ENCODE measurements at regions not wholly inside any gene's neighbourhood (a gene's known extent, or its start where the extent isn't known, plus 50 kb on each side); places are given as distances from the start of the nearest gene placed in this dataset.

DNA sequence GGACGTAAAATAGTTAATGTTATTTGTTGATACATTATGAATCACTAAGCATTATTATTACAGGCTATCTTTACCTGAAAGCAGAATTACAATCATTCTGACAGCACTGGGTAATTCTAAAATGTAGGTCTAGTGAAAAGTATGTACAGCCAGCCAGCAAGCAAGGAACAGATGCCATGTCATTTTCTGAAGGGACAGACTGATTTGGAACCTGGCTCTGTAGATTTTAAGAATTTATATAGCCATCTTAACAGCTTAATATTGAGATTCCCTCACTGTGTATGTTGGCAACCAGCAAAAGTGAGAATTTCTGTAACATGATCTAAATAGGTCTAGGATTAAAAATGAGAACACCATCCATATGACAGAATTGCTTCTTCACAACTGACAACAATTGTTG is 359.4 kb downstream of the ZIC4 start:
- H3K4me2 ChIP-seq, result no peak overlapping the region
- no peak overlapping the region for H3K27ac Mint-ChIP-seq
- DNase-seq (ENCODE audit: low spot score), result no peak
- H3K27me3 ChIP-seq (ENCODE audit: insufficient read depth), result no peaks in the 10 kb centered on the region
- H3K36me3 ChIP-seq (ENCODE audit: insufficient read depth), result no peaks in the 10 kb centered on the region
- H3K9me2 ChIP-seq (ENCODE audit: insufficient read depth), result peaks cover 8% of the 10 kb centered on the region; the same call in 1 of the 2 replicates
- no peak overlapping the region for H3K4me3 ChIP-seq
- no peak overlapping the region for H3K27ac ChIP-seq (ENCODE audit: low read depth)
- H3K4me1 Mint-ChIP-seq, result no peaks in the 10 kb centered on the region
- no peak for ATAC-seq
- no peaks in the 10 kb centered on the region for H3K27me3 Mint-ChIP-seq (ENCODE audit: insufficient read depth, low read depth, poor library complexity)
- H2AFZ ChIP-seq, result no peak overlapping the region
- no peaks in the 10 kb centered on the region for H3K9me3 Mint-ChIP-seq
- TF ChIP-seq POLR2AphosphoS5 (IDR thresholded peaks at IDR 0.05; ENCODE audit: low read depth) (no peak), ZNF331 (CRISPR knock-in tag; IDR thresholded peaks at IDR 0.05; ENCODE audit: low read depth) (no peak), NANOG (IDR thresholded peaks at IDR 0.05; ENCODE audit: borderline replicate concordance) (no peak), JUNB (IDR thresholded peaks at IDR 0.05; ENCODE audit: unreplicated experiment) (no peak), EZH2phosphoT487 (IDR thresholded peaks at IDR 0.05; ENCODE audit: unreplicated experiment) (no peak), STAT1 (IDR thresholded peaks at IDR 0.05; ENCODE audit: unreplicated experiment) (no peak), ZNF114 (CRISPR knock-in tag; IDR thresholded peaks at IDR 0.05) (no peak)
- TF ChIP-seq, protein P1, sequence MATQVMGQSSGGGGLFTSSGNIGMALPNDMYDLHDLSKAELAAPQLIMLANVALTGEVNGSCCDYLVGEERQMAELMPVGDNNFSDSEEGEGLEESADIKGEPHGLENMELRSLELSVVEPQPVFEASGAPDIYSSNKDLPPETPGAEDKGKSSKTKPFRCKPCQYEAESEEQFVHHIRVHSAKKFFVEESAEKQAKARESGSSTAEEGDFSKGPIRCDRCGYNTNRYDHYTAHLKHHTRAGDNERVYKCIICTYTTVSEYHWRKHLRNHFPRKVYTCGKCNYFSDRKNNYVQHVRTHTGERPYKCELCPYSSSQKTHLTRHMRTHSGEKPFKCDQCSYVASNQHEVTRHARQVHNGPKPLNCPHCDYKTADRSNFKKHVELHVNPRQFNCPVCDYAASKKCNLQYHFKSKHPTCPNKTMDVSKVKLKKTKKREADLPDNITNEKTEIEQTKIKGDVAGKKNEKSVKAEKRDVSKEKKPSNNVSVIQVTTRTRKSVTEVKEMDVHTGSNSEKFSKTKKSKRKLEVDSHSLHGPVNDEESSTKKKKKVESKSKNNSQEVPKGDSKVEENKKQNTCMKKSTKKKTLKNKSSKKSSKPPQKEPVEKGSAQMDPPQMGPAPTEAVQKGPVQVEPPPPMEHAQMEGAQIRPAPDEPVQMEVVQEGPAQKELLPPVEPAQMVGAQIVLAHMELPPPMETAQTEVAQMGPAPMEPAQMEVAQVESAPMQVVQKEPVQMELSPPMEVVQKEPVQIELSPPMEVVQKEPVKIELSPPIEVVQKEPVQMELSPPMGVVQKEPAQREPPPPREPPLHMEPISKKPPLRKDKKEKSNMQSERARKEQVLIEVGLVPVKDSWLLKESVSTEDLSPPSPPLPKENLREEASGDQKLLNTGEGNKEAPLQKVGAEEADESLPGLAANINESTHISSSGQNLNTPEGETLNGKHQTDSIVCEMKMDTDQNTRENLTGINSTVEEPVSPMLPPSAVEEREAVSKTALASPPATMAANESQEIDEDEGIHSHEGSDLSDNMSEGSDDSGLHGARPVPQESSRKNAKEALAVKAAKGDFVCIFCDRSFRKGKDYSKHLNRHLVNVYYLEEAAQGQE (IDR thresholded peaks at IDR 0.05; ENCODE audit: unreplicated experiment), result no peak
- TF ChIP-seq, protein P2, sequence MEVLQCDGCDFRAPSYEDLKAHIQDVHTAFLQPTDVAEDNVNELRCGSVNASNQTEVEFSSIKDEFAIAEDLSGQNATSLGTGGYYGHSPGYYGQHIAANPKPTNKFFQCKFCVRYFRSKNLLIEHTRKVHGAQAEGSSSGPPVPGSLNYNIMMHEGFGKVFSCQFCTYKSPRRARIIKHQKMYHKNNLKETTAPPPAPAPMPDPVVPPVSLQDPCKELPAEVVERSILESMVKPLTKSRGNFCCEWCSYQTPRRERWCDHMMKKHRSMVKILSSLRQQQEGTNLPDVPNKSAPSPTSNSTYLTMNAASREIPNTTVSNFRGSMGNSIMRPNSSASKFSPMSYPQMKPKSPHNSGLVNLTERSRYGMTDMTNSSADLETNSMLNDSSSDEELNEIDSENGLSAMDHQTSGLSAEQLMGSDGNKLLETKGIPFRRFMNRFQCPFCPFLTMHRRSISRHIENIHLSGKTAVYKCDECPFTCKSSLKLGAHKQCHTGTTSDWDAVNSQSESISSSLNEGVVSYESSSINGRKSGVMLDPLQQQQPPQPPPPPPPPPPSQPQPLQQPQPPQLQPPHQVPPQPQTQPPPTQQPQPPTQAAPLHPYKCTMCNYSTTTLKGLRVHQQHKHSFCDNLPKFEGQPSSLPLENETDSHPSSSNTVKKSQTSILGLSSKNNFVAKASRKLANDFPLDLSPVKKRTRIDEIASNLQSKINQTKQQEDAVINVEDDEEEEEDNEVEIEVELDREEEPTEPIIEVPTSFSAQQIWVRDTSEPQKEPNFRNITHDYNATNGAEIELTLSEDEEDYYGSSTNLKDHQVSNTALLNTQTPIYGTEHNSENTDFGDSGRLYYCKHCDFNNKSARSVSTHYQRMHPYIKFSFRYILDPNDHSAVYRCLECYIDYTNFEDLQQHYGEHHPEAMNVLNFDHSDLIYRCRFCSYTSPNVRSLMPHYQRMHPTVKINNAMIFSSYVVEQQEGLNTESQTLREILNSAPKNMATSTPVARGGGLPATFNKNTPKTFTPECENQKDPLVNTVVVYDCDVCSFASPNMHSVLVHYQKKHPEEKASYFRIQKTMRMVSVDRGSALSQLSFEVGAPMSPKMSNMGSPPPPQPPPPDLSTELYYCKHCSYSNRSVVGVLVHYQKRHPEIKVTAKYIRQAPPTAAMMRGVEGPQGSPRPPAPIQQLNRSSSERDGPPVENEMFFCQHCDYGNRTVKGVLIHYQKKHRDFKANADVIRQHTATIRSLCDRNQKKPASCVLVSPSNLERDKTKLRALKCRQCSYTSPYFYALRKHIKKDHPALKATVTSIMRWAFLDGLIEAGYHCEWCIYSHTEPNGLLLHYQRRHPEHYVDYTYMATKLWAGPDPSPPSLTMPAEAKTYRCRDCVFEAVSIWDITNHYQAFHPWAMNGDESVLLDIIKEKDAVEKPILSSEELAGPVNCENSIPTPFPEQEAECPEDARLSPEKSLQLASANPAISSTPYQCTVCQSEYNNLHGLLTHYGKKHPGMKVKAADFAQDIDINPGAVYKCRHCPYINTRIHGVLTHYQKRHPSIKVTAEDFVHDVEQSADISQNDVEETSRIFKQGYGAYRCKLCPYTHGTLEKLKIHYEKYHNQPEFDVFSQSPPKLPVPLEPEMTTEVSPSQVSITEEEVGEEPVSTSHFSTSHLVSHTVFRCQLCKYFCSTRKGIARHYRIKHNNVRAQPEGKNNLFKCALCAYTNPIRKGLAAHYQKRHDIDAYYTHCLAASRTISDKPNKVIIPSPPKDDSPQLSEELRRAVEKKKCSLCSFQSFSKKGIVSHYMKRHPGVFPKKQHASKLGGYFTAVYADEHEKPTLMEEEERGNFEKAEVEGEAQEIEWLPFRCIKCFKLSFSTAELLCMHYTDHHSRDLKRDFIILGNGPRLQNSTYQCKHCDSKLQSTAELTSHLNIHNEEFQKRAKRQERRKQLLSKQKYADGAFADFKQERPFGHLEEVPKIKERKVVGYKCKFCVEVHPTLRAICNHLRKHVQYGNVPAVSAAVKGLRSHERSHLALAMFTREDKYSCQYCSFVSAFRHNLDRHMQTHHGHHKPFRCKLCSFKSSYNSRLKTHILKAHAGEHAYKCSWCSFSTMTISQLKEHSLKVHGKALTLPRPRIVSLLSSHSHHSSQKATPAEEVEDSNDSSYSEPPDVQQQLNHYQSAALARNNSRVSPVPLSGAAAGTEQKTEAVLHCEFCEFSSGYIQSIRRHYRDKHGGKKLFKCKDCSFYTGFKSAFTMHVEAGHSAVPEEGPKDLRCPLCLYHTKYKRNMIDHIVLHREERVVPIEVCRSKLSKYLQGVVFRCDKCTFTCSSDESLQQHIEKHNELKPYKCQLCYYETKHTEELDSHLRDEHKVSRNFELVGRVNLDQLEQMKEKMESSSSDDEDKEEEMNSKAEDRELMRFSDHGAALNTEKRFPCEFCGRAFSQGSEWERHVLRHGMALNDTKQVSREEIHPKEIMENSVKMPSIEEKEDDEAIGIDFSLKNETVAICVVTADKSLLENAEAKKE (CRISPR knock-in tag; IDR thresholded peaks at IDR 0.05), result no peak
- H3K4me1 ChIP-seq (ENCODE audit: insufficient read depth), result no peaks in the 10 kb centered on the region
- no peaks in the 10 kb centered on the region for H3F3A ChIP-seq (replicated peaks; ENCODE audit: low read depth)
- H3K4me3 Mint-ChIP-seq, result no peak overlapping the region
- H3K79me2 ChIP-seq (replicated peaks; ENCODE audit: insufficient read depth), result no peaks in the 10 kb centered on the region
- no peaks in the 10 kb centered on the region for H3K36me3 Mint-ChIP-seq (ENCODE audit: low read depth)
- no peaks in the 10 kb centered on the region for H4K20me1 ChIP-seq (replicated peaks; ENCODE audit: insufficient read depth)
